Liver (tissue), 3 donors: ENCODE measurements at regions not wholly inside any gene's neighbourhood (a gene's known extent, or its start where the extent isn't known, plus 50 kb on each side); places are given as distances from the start of the nearest gene placed in this dataset.

ENCODE experiments used
- ATF3 ChIP-seq: IDR thresholded peaks from 2 replicates; pipeline ENCODE4 v1.6.1; 2016; ENCODE audit warnings: antibody characterized with exemption
- CTCF ChIP-seq: fragments of 150-350 bp; IDR thresholded peaks from 2 replicates; pipeline ENCODE4 v1.5.1; 2017; ENCODE audit warnings: improper control_type of control experiment, low read depth, low read length; ENCODE audit not compliant: missing input control
- EGR1 ChIP-seq, 2 donors: IDR thresholded peaks; 2 replicates each; pipeline ENCODE4 v1.6.1; 2016 to 2018; ENCODE audit warnings: antibody characterized with exemption in 2 of 2, low read depth in 2 of 2
- FOXA1 ChIP-seq: IDR thresholded peaks from 2 replicates; pipeline ENCODE4 v1.6.1; 2016; ENCODE audit warnings: antibody characterized with exemption
- GABPA ChIP-seq, 2 donors: IDR thresholded peaks in 1 of 2; conservative IDR thresholded peaks in 1 of 2; 2 replicates each; pipeline ENCODE4 v1.6.1; 2016; ENCODE audit warnings: antibody characterized with exemption in 2 of 2, mild to moderate bottlenecking in 1 of 2, moderate library complexity in 1 of 2
- MAX ChIP-seq: IDR thresholded peaks from 2 replicates; pipeline ENCODE4 v1.6.1; 2016; ENCODE audit warnings: antibody characterized with exemption
- REST ChIP-seq: IDR thresholded peaks from 2 replicates; pipeline ENCODE4 v1.6.1; 2016; ENCODE audit warnings: antibody characterized with exemption, mild to moderate bottlenecking
- RXRA ChIP-seq, 2 donors: IDR thresholded peaks; 2 replicates each; pipeline ENCODE4 v1.6.1; 2017 to 2018; ENCODE audit warnings: antibody characterized with exemption in 2 of 2, mild to moderate bottlenecking in 1 of 2
- SP1 ChIP-seq: IDR thresholded peaks from 2 replicates; pipeline ENCODE4 v1.6.1; 2018; ENCODE audit warnings: antibody characterized with exemption, mild to moderate bottlenecking
- YY1 ChIP-seq: IDR thresholded peaks from 2 replicates; pipeline ENCODE4 v1.6.1; 2016; ENCODE audit warnings: antibody characterized with exemption, mild to moderate bottlenecking
- donor health status: healthy.
- donor health status: healthy.

GRCh38 chr4:42341518-42342026 lies 55.7 kb upstream of the SHISA3 start:
- TF ChIP-seq SP1 (no peak), MAX (no peak), CTCF (no peak), RXRA (IDR thresholded peaks at IDR 0.05) (no peak), ATF3 (no peak), FOXA1 (no peak), GABPA (IDR thresholded peaks at IDR 0.05 in 1 of 2, conservative IDR thresholded peaks at IDR 0.05 in 1 of 2) (no peak), REST (no peak), EGR1 (IDR thresholded peaks at IDR 0.05; ENCODE audit: low read depth in 2 of 2) (no peak), YY1 (no peak)
